GM23338 (cell line): ENCODE measurements at regions not wholly inside any gene's neighbourhood (a gene's known extent, or its start where the extent isn't known, plus 50 kb on each side); places are given as distances from the start of the nearest gene placed in this dataset.
A peak's percentile ranks its signal among the peaks of the same experiment; 100 is the strongest.

Source experiments
- ATAC-seq: fragments of 200-7000 bp; cut with Tn5 transposase; 3 replicates; pipeline ENCODE4 v1.9.1; 2020
- DNase-seq: peaks from one replicate; pipeline ENCODE4 v3.0.0-alpha.2; 2015; ENCODE audit warnings: low spot score
- H2AFZ ChIP-seq: fragments of 200-600 bp; sonication (generic); 2 replicates; pipeline ENCODE4 v1.8.0; 2016; ENCODE audit warnings: antibody characterized with exemption, mild to moderate bottlenecking, moderate library complexity
- H3F3A ChIP-seq: fragments of 200-600 bp; sonication (generic); replicated peaks from 2 replicates; pipeline ENCODE4 v1.8.0; 2017; ENCODE audit warnings: antibody characterized with exemption, mixed run types, low read depth
- H3K27ac ChIP-seq: fragments of 200-600 bp; sonication (generic); 2 replicates; pipeline ENCODE4 v1.6.1; 2016; ENCODE audit warnings: low read depth
- H3K27me3 ChIP-seq: fragments of 200-600 bp; sonication (generic); 2 replicates; pipeline ENCODE4 v1.8.0; 2016; ENCODE audit warnings: mild to moderate bottlenecking, mixed run types, moderate library complexity; ENCODE audit not compliant: insufficient read depth
- H3K36me3 ChIP-seq: fragments of 200-600 bp; sonication (generic); 2 replicates; pipeline ENCODE4 v1.8.0; 2016; ENCODE audit warnings: mild to moderate bottlenecking; ENCODE audit not compliant: insufficient read depth
- H3K4me1 ChIP-seq: fragments of 200-600 bp; sonication (generic); 2 replicates; pipeline ENCODE4 v1.8.0; 2016; ENCODE audit warnings: mild to moderate bottlenecking, moderate library complexity; ENCODE audit not compliant: insufficient read depth
- H3K4me2 ChIP-seq: fragments of 200-600 bp; sonication (generic); 2 replicates; pipeline ENCODE4 v1.7.1; 2017; ENCODE audit warnings: mixed run types
- H3K4me3 ChIP-seq: fragments of 200-600 bp; sonication (generic); 2 replicates; pipeline ENCODE4 v1.6.1; 2016; ENCODE audit warnings: mixed run types
- H3K79me2 ChIP-seq: fragments of 200-600 bp; sonication (generic); replicated peaks from 2 replicates; pipeline ENCODE4 v1.8.0; 2017; ENCODE audit warnings: mild to moderate bottlenecking; ENCODE audit not compliant: insufficient read depth
- H3K9me2 ChIP-seq: fragments of 200-600 bp; sonication (generic); 2 replicates; pipeline ENCODE4 v1.8.0; 2017; ENCODE audit not compliant: insufficient read depth
- H4K20me1 ChIP-seq: fragments of 200-600 bp; sonication (generic); replicated peaks from 2 replicates; pipeline ENCODE4 v1.8.0; 2017; ENCODE audit warnings: mild to moderate bottlenecking; ENCODE audit not compliant: insufficient read depth
- H3K27ac Mint-ChIP-seq: 2 replicates; pipeline ENCODE4 v1.8.0; 2020; ENCODE audit warnings: inconsistent platforms, mild to moderate bottlenecking, moderate library complexity, mixed read lengths
- H3K27me3 Mint-ChIP-seq: 3 replicates; pipeline ENCODE4 v1.8.0; 2022; ENCODE audit warnings: low read depth, mild to moderate bottlenecking, moderate library complexity, mixed read lengths, inconsistent platforms; ENCODE audit not compliant: insufficient read depth, poor library complexity
- H3K36me3 Mint-ChIP-seq: 3 replicates; pipeline ENCODE4 v1.8.0; 2021; ENCODE audit warnings: low read depth, mild to moderate bottlenecking, inconsistent platforms, moderate library complexity, mixed read lengths
- H3K4me1 Mint-ChIP-seq: 3 replicates; pipeline ENCODE4 v1.8.0; 2020; ENCODE audit warnings: mild to moderate bottlenecking, inconsistent platforms, mixed read lengths
- H3K4me3 Mint-ChIP-seq: 3 replicates; pipeline ENCODE4 v1.8.0; 2021; ENCODE audit warnings: moderate library complexity, mild to moderate bottlenecking, inconsistent platforms, mixed read lengths
- H3K9me3 Mint-ChIP-seq: 3 replicates; pipeline ENCODE4 v1.8.0; 2020; ENCODE audit warnings: moderate library complexity, mild to moderate bottlenecking, inconsistent platforms, mixed read lengths
- CREB1 ChIP-seq: fragments of 250-450 bp; sonication (Bioruptor Pico); IDR thresholded peaks from 2 replicates; pipeline ENCODE4 v1.5.0; 2020; ENCODE audit warnings: low read depth, mild to moderate bottlenecking, moderate library complexity
- ETS1 ChIP-seq: IDR thresholded peaks from 2 replicates; pipeline ENCODE4 v1.6.1; 2016; ENCODE audit warnings: antibody characterized with exemption
- EZH2 ChIP-seq: fragments of 200-600 bp; sonication (generic); IDR thresholded peaks from one replicate; pipeline ENCODE4 v1.8.0; 2017; ENCODE audit warnings: antibody characterized with exemption, mild to moderate bottlenecking, low read depth; ENCODE audit not compliant: unreplicated experiment
- EZH2phosphoT487 ChIP-seq: fragments of 200-600 bp; sonication (generic); IDR thresholded peaks from one replicate; pipeline ENCODE4 v1.8.1; 2018; ENCODE audit warnings: antibody characterized with exemption; ENCODE audit not compliant: unreplicated experiment
- JUNB ChIP-seq: IDR thresholded peaks from one replicate; pipeline ENCODE4 v1.6.1; 2016; ENCODE audit warnings: antibody characterized with exemption; ENCODE audit not compliant: unreplicated experiment
- NANOG ChIP-seq: IDR thresholded peaks from 2 replicates; pipeline ENCODE4 v1.6.1; 2016; ENCODE audit warnings: antibody characterized with exemption, borderline replicate concordance
- POLR2AphosphoS5 ChIP-seq: IDR thresholded peaks from 2 replicates; pipeline ENCODE4 v1.6.1; 2016; ENCODE audit warnings: antibody characterized with exemption, low read depth
- STAT1 ChIP-seq: IDR thresholded peaks from one replicate; pipeline ENCODE4 v1.6.1; 2016; ENCODE audit warnings: antibody characterized with exemption; ENCODE audit not compliant: unreplicated experiment
- ZNF331 ChIP-seq: fragments of 250-450 bp; sonication (Bioruptor Pico); IDR thresholded peaks from 2 replicates; pipeline ENCODE4 v1.5.0; 2020; ENCODE audit warnings: low read depth, mild to moderate bottlenecking, moderate library complexity
- ZNF462 ChIP-seq: fragments of 250-450 bp; sonication (Bioruptor Pico); IDR thresholded peaks from 2 replicates; pipeline ENCODE4 v1.5.0; 2020; ENCODE audit warnings: mild to moderate bottlenecking, moderate library complexity

- no peak for TF ChIP-seq JUNB
- no peak for TF ChIP-seq EZH2phosphoT487
- TF ChIP-seq POLR2AphosphoS5 = no peak
- no peak for TF ChIP-seq ETS1
- no peak for TF ChIP-seq CREB1
- TF ChIP-seq EZH2 = no peak
- no peak for TF ChIP-seq ZNF331 (CRISPR knock-in tag)
- no peak for TF ChIP-seq NANOG
- TF ChIP-seq STAT1 = no peak
These were observed 291.3 kb upstream of the MSX2 start (continued) for GRCh38 chr5:174433098-174433497.

- Histone ChIP-seq H3K27me3 (no peaks in the 10 kb centered on the region), H3K36me3 (no peaks in the 10 kb centered on the region), H3F3A (no peaks in the 10 kb centered on the region), H3K4me3 (no peak overlapping the region), H3K4me1 (no peaks in the 10 kb centered on the region), H3K79me2 (no peaks in the 10 kb centered on the region), H3K9me2 (peaks cover 4% of the 10 kb centered on the region; the same call in 1 of the 2 replicates), H2AFZ (no peak overlapping the region), H4K20me1 (no peaks in the 10 kb centered on the region), H3K4me2 (no peak overlapping the region), H3K27ac (no peak overlapping the region)
- Mint-ChIP-seq H3K36me3 (no peaks in the 10 kb centered on the region), H3K27me3 (no peaks in the 10 kb centered on the region), H3K4me3 (no peak overlapping the region), H3K4me1 (peaks cover 2% of the 10 kb centered on the region; the same call in 1 of the 3 replicates), H3K27ac (no peak overlapping the region), H3K9me3 (no peaks in the 10 kb centered on the region)
- DNase-seq (peak; percentile 26), ATAC-seq (peak; percentile 47)
- TF ChIP-seq JUNB (no peak), CREB1 (no peak), ZNF462 (CRISPR knock-in tag) (no peak), ETS1 (no peak)
These were observed 287.6 kb upstream of the MSX2 start for GRCh38 chr5:174436750-174437149.
